ENCODE measurements at regions not wholly inside any gene's neighbourhood (a gene's known extent, or its start where the extent isn't known, plus 50 kb on each side); places are given as distances from the start of the nearest gene placed in this dataset.
"Not testable (repeated sequence)": the region's sequence is repeated elsewhere in the genome, so short reads cannot be mapped to it uniquely, and the experiment has no call there.

GRCh38 chr18:34942276-34942675, 98.9 kb upstream of the MAPRE2 start:
- Histone ChIP-seq H3K4me3 (ENCODE audit: low read length in 2 of 2) (no peak overlapping the region), H3K9ac (ENCODE audit: low read length in 2 of 2) (no peak overlapping the region), H3K4me1 (ENCODE audit: control insufficient read depth, insufficient read depth, low read length) (no peaks in the 10 kb centered on the region), H3K27ac (ENCODE audit: low read length) (no peak overlapping the region), H3K36me3 (ENCODE audit: control insufficient read depth in 2 of 2, insufficient read depth in 2 of 2, low read length in 2 of 2) (no peaks in the 10 kb centered on the region), H3K27me3 (ENCODE audit: control insufficient read depth in 1 of 2, insufficient read depth in 2 of 2, low read length in 2 of 2) (no peaks in the 10 kb centered on the region), H3K9me3 (ENCODE audit: control insufficient read depth in 2 of 2, low read length in 2 of 2) (no peaks in the 10 kb centered on the region)

- no peaks in the 10 kb centered on the region for H3K36me3 ChIP-seq (ENCODE audit: control insufficient read depth in 2 of 2, insufficient read depth in 2 of 2, low read length in 2 of 2)
- no peak overlapping the region for H3K9ac ChIP-seq (ENCODE audit: low read length in 2 of 2)
- H3K27me3 ChIP-seq (ENCODE audit: control insufficient read depth in 1 of 2, insufficient read depth in 2 of 2, low read length in 2 of 2), result no peaks in the 10 kb centered on the region
- H3K4me3 ChIP-seq (ENCODE audit: low read length in 2 of 2), result no peak overlapping the region
- no peak overlapping the region for H3K27ac ChIP-seq (ENCODE audit: low read length)
- no peaks in the 10 kb centered on the region for H3K9me3 ChIP-seq (ENCODE audit: control insufficient read depth in 2 of 2, low read length in 2 of 2)
- no peaks in the 10 kb centered on the region for H3K4me1 ChIP-seq (ENCODE audit: control insufficient read depth, insufficient read depth, low read length)
These were observed 98.2 kb upstream of the MAPRE2 start for GRCh38 chr18:34942975-34943374.

GRCh38 chr18:34943587-34943986, 97.6 kb upstream of the MAPRE2 start:
- Histone ChIP-seq H3K9ac (ENCODE audit: low read length in 2 of 2) (no peak overlapping the region), H3K4me3 (ENCODE audit: low read length in 2 of 2) (no peak overlapping the region), H3K27me3 (ENCODE audit: control insufficient read depth in 1 of 2, insufficient read depth in 2 of 2, low read length in 2 of 2) (no peaks in the 10 kb centered on the region), H3K9me3 (ENCODE audit: control insufficient read depth in 2 of 2, low read length in 2 of 2) (no peaks in the 10 kb centered on the region), H3K27ac (ENCODE audit: low read length) (no peak overlapping the region), H3K4me1 (ENCODE audit: control insufficient read depth, insufficient read depth, low read length) (no peaks in the 10 kb centered on the region), H3K36me3 (ENCODE audit: control insufficient read depth in 2 of 2, insufficient read depth in 2 of 2, low read length in 2 of 2) (no peaks in the 10 kb centered on the region)

- H3K27me3 ChIP-seq (ENCODE audit: control insufficient read depth in 1 of 2, insufficient read depth in 2 of 2, low read length in 2 of 2), result no peaks in the 10 kb centered on the region
- H3K36me3 ChIP-seq (ENCODE audit: control insufficient read depth in 2 of 2, insufficient read depth in 2 of 2, low read length in 2 of 2), result no peaks in the 10 kb centered on the region
- no peaks in the 10 kb centered on the region for H3K4me1 ChIP-seq (ENCODE audit: control insufficient read depth, insufficient read depth, low read length)
- H3K9me3 ChIP-seq (ENCODE audit: control insufficient read depth in 2 of 2, low read length in 2 of 2), result no peaks in the 10 kb centered on the region
- no peak overlapping the region for H3K27ac ChIP-seq (ENCODE audit: low read length)
- H3K4me3 ChIP-seq (ENCODE audit: low read length in 2 of 2), result no peak overlapping the region
- no peak overlapping the region for H3K9ac ChIP-seq (ENCODE audit: low read length in 2 of 2)
These were observed 93.5 kb upstream of the MAPRE2 start for GRCh38 chr18:34947711-34948125.

GRCh38 chr18:34951625-34952379, 89.4 kb upstream of the MAPRE2 start:
- H3K27me3 ChIP-seq (ENCODE audit: control insufficient read depth in 1 of 2, insufficient read depth in 2 of 2, low read length in 2 of 2), result no peaks in the 10 kb centered on the region
- no peak overlapping the region for H3K9ac ChIP-seq (ENCODE audit: low read length in 2 of 2)
- H3K9me3 ChIP-seq (ENCODE audit: control insufficient read depth in 2 of 2, low read length in 2 of 2), result no peaks in the 10 kb centered on the region
- H3K36me3 ChIP-seq (ENCODE audit: control insufficient read depth in 2 of 2, insufficient read depth in 2 of 2, low read length in 2 of 2), result no peaks in the 10 kb centered on the region
- no peak overlapping the region for H3K4me3 ChIP-seq (ENCODE audit: low read length in 2 of 2)
- H3K4me1 ChIP-seq (ENCODE audit: control insufficient read depth, insufficient read depth, low read length), result no peaks in the 10 kb centered on the region
- H3K27ac ChIP-seq (ENCODE audit: low read length), result no peak overlapping the region

GRCh38 chr18:34953212-34953611, 88.0 kb upstream of the MAPRE2 start:
- Histone ChIP-seq H3K27ac (ENCODE audit: low read length) (no peak overlapping the region), H3K4me1 (ENCODE audit: control insufficient read depth, insufficient read depth, low read length) (no peaks in the 10 kb centered on the region), H3K9ac (ENCODE audit: low read length in 2 of 2) (no peak overlapping the region), H3K9me3 (ENCODE audit: control insufficient read depth in 2 of 2, low read length in 2 of 2) (no peaks in the 10 kb centered on the region), H3K27me3 (ENCODE audit: control insufficient read depth in 1 of 2, insufficient read depth in 2 of 2, low read length in 2 of 2) (no peaks in the 10 kb centered on the region), H3K36me3 (ENCODE audit: control insufficient read depth in 2 of 2, insufficient read depth in 2 of 2, low read length in 2 of 2) (no peaks in the 10 kb centered on the region), H3K4me3 (ENCODE audit: low read length in 2 of 2) (no peak overlapping the region)

GRCh38 chr18:34955494-34955893, 85.7 kb upstream of the MAPRE2 start:
- not testable (repeated sequence) for H3K36me3 ChIP-seq (ENCODE audit: control insufficient read depth in 2 of 2, insufficient read depth in 2 of 2, low read length in 2 of 2); H3K27ac ChIP-seq (ENCODE audit: low read length); H3K9ac ChIP-seq (ENCODE audit: low read length in 2 of 2); H3K9me3 ChIP-seq (ENCODE audit: control insufficient read depth in 2 of 2, low read length in 2 of 2); H3K4me1 ChIP-seq (ENCODE audit: control insufficient read depth, insufficient read depth, low read length); H3K4me3 ChIP-seq (ENCODE audit: low read length in 2 of 2); H3K27me3 ChIP-seq (ENCODE audit: control insufficient read depth in 1 of 2, insufficient read depth in 2 of 2, low read length in 2 of 2)

GRCh38 chr18:34956663-34957062, 84.5 kb upstream of the MAPRE2 start:
- Histone ChIP-seq H3K4me3 (ENCODE audit: low read length in 2 of 2) (no peak overlapping the region), H3K36me3 (ENCODE audit: control insufficient read depth in 2 of 2, insufficient read depth in 2 of 2, low read length in 2 of 2) (no peaks in the 10 kb centered on the region), H3K9me3 (ENCODE audit: control insufficient read depth in 2 of 2, low read length in 2 of 2) (no peaks in the 10 kb centered on the region), H3K4me1 (ENCODE audit: control insufficient read depth, insufficient read depth, low read length) (no peaks in the 10 kb centered on the region), H3K9ac (ENCODE audit: low read length in 2 of 2) (no peak overlapping the region), H3K27me3 (ENCODE audit: control insufficient read depth in 1 of 2, insufficient read depth in 2 of 2, low read length in 2 of 2) (no peaks in the 10 kb centered on the region), H3K27ac (ENCODE audit: low read length) (no peak overlapping the region)

GRCh38 chr18:34957119-34957863, 83.9 kb upstream of the MAPRE2 start:
- Histone ChIP-seq H3K36me3 (ENCODE audit: control insufficient read depth in 2 of 2, insufficient read depth in 2 of 2, low read length in 2 of 2) (no peaks in the 10 kb centered on the region), H3K27ac (ENCODE audit: low read length) (no peak overlapping the region), H3K9me3 (ENCODE audit: control insufficient read depth in 2 of 2, low read length in 2 of 2) (no peaks in the 10 kb centered on the region), H3K4me3 (ENCODE audit: low read length in 2 of 2) (no peak overlapping the region), H3K9ac (ENCODE audit: low read length in 2 of 2) (no peak overlapping the region), H3K27me3 (ENCODE audit: control insufficient read depth in 1 of 2, insufficient read depth in 2 of 2, low read length in 2 of 2) (no peaks in the 10 kb centered on the region), H3K4me1 (ENCODE audit: control insufficient read depth, insufficient read depth, low read length) (no peaks in the 10 kb centered on the region)

GRCh38 chr18:34957864-34958259, 83.4 kb upstream of the MAPRE2 start:
- H3K4me1 ChIP-seq (ENCODE audit: control insufficient read depth, insufficient read depth, low read length), result no peaks in the 10 kb centered on the region
- no peaks in the 10 kb centered on the region for H3K27me3 ChIP-seq (ENCODE audit: control insufficient read depth in 1 of 2, insufficient read depth in 2 of 2, low read length in 2 of 2)
- no peak overlapping the region for H3K9ac ChIP-seq (ENCODE audit: low read length in 2 of 2)
- no peaks in the 10 kb centered on the region for H3K9me3 ChIP-seq (ENCODE audit: control insufficient read depth in 2 of 2, low read length in 2 of 2)
- no peak overlapping the region for H3K4me3 ChIP-seq (ENCODE audit: low read length in 2 of 2)
- H3K27ac ChIP-seq (ENCODE audit: low read length), result no peak overlapping the region
- H3K36me3 ChIP-seq (ENCODE audit: control insufficient read depth in 2 of 2, insufficient read depth in 2 of 2, low read length in 2 of 2), result no peaks in the 10 kb centered on the region

- no peak overlapping the region for H3K27ac ChIP-seq (ENCODE audit: low read length)
- no peak overlapping the region for H3K9ac ChIP-seq (ENCODE audit: low read length in 2 of 2)
- no peaks in the 10 kb centered on the region for H3K36me3 ChIP-seq (ENCODE audit: control insufficient read depth in 2 of 2, insufficient read depth in 2 of 2, low read length in 2 of 2)
- H3K27me3 ChIP-seq (ENCODE audit: control insufficient read depth in 1 of 2, insufficient read depth in 2 of 2, low read length in 2 of 2), result no peaks in the 10 kb centered on the region
- H3K9me3 ChIP-seq (ENCODE audit: control insufficient read depth in 2 of 2, low read length in 2 of 2), result no peaks in the 10 kb centered on the region
- H3K4me1 ChIP-seq (ENCODE audit: control insufficient read depth, insufficient read depth, low read length), result no peaks in the 10 kb centered on the region
- no peak overlapping the region for H3K4me3 ChIP-seq (ENCODE audit: low read length in 2 of 2)
These were observed 81.9 kb upstream of the MAPRE2 start for GRCh38 chr18:34959211-34959829.

Measured in stomach smooth muscle (tissue), 2 donors.